ENCODE measurements at regions not wholly inside any gene's neighbourhood (a gene's known extent, or its start where the extent isn't known, plus 50 kb on each side); places are given as distances from the start of the nearest gene placed in this dataset.

DNA sequence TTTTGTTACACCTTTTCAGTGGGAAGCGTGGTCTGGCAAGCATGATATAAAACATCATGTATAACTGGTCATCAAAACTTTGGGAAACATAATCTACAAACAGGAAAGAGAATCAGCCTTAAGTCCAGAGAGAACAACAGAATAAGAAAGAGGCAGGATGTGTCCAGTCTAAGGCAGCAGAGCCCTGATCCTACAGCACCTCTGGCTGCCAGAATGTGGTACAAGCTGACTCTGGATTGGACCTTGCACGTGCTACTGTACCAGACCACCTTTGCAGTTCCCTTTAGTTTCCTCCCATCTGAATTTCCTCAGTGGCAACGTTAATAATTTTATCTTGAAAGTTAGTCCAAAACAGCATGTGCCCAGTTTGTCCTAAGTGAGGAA, 824.6 kb upstream of the IGFBP3 start:
- no peaks in the 10 kb centered on the region for H3K27me3 Mint-ChIP-seq
- DNase-seq (no peak), ATAC-seq (ENCODE audit: low read depth) (no peak)
- POLR2A ChIA-PET, result no interaction called here
- peaks cover 1% of the 10 kb centered on the region for H3K9me3 Mint-ChIP-seq
- no peaks in the 10 kb centered on the region for H3K36me3 Mint-ChIP-seq
- no peaks in the 10 kb centered on the region for H3K4me1 Mint-ChIP-seq
- no peak overlapping the region for H3K4me3 Mint-ChIP-seq
- H3K27ac Mint-ChIP-seq, result no peak overlapping the region

DNA sequence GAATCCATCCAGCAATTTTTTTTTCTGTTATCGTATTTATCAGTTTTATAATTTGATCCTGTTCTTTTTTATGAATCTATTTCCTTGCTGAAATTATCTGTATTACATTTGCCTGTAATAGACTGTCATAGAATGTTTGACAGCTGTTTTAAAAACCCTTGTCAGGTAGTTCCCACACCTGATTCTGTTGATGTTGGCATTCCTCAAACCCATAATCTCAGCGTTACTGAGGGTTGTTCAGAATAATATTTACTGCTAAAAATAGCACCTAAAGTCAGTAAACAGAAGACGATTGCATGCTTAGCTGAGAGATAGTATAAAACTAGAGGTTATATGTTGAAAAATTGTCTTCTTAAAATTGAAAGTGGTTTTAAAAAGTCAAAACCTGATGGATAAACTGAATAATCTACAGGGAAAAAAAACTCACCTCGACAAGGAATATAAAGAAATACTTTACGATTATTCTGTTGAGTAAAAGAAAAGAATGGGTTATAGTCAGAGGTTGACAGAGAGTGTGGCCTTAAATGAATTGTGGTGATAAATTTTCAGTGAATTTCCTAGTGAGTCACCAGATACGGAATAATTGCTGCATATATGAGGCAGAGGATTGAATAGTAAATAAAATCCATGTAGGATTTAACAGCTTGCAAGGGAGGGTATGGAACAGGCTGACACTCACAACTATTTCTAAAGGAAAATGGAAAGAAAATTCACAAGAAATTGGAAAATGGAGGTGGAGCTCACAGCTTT, 824.1 kb upstream of the IGFBP3 start:
- Mint-ChIP-seq H3K9me3 (peaks cover 1% of the 10 kb centered on the region), H3K4me1 (no peaks in the 10 kb centered on the region), H3K36me3 (no peaks in the 10 kb centered on the region), H3K4me3 (no peak overlapping the region), H3K27me3 (no peaks in the 10 kb centered on the region), H3K27ac (no peak overlapping the region)
- ATAC-seq (ENCODE audit: low read depth), result no peak
- POLR2A ChIA-PET, result no interaction called here
- DNase-seq, result no peak

DNA sequence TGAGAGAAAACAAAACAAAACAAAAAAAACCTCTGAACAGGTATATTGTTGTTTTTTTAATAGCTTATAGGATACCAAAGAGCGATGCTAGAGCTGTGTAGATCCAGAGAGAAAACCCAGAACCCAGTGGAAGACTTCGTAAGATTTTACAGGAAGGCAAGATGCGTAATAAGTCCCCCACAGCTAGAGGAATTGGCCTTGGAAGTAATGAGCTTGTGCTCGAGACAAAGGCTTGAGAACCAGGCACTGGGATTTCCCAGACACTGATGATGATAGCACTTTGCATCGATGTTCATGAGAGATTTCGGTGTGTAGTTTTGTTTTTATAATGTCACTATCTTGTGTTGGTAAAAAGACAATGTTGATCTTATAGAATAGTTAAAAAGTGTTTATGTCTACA, 821.5 kb upstream of the IGFBP3 start:
- H3K27ac Mint-ChIP-seq, result no peak overlapping the region
- H3K36me3 Mint-ChIP-seq, result no peaks in the 10 kb centered on the region
- no peak overlapping the region for H3K4me3 Mint-ChIP-seq
- DNase-seq (no peak), ATAC-seq (ENCODE audit: low read depth) (no peak)
- POLR2A ChIA-PET, result no interaction called here
- no peaks in the 10 kb centered on the region for H3K4me1 Mint-ChIP-seq
- no peaks in the 10 kb centered on the region for H3K27me3 Mint-ChIP-seq
- H3K9me3 Mint-ChIP-seq, result peaks cover 1% of the 10 kb centered on the region

DNA sequence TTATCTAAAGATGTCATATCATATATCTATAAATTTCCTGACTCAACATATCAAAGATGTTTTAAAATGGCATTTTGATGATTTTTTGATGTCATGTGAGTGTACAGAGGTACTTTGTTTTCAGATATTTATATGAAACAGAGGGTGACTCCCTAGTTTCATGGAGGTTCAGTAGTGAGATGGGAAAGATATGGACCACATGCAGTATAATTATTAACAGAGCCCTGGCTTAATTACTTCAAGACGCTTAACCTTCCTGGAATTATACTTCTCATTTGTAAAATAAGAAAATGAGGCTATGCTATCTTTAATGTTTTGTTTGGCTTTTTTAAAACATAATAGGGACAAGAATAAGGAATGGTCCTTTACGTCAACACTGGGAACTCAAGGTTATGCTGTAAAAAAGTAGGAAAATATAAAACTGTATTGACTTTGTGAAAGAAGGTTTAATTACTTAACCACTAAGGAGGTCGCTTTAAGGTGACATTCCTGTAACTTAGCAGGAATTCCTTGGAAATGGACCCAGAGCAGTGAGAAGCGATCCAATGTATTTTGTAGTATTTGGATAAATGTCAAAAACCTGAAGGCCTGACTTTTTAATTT, 821.0 kb upstream of the IGFBP3 start:
- Mint-ChIP-seq H3K27ac (no peak overlapping the region), H3K36me3 (no peaks in the 10 kb centered on the region), H3K4me3 (no peak overlapping the region), H3K27me3 (no peaks in the 10 kb centered on the region), H3K9me3 (peaks cover 1% of the 10 kb centered on the region), H3K4me1 (no peaks in the 10 kb centered on the region)
- DNase-seq (no peak), ATAC-seq (ENCODE audit: low read depth) (no peak)
- POLR2A ChIA-PET, result no interaction called here

DNA sequence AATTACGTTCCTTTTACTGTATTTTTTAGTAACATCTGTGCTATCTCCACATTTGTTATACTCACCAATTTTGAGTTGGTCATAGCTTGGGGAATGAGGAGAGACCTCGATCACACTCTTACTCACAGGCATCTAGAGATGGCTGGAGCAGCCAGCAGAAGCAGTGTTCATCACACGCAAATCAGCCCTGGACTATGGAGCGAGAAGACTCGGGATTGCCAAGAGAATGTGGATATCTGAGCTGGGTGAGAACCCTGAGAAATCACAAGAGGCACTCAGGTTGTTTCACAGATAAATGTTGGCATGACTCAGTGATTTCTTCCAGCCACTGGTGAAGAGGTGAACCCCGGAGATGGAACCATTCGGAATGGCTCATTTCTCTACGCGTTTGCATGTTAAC, 820.1 kb upstream of the IGFBP3 start:
- DNase-seq (no peak), ATAC-seq (ENCODE audit: low read depth) (no peak)
- Mint-ChIP-seq H3K27me3 (no peaks in the 10 kb centered on the region), H3K4me1 (no peaks in the 10 kb centered on the region), H3K36me3 (no peaks in the 10 kb centered on the region), H3K9me3 (peaks cover 1% of the 10 kb centered on the region), H3K4me3 (no peak overlapping the region), H3K27ac (no peak overlapping the region)
- POLR2A ChIA-PET, result no interaction called here

DNA sequence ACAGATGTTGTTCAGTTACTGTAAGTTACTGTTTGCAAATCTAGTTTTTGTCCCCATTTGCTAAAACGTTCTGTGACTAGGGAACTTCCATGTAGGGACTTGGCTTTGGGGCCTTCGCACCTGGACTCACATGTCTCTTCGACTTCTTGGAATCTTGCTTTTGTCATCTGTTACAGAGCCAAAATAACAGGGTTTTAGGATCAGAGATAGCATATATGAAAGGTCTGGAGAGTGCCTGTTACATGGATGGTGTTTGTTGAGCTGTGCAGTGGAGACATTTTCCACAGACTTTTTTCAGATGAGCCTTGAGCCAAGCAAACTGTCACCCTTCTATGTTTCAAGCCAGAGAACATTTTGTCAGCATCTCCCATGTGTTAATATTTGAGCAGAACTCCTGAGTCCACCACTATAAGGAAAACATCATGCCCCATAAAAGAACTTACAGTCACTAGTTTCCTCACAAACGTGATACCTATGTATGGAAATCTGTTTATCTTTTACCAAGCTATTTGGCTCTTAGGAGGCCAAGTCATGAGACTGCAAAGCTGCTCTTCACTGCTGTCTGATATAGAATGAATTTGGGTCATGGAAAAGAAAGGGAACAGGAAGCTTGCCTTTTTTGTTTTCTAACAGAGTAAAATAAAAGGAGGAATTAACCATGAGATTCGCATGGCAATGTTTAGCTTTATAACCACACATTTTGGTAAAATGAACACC, 818.6 kb upstream of the IGFBP3 start:
- no peaks in the 10 kb centered on the region for H3K4me1 Mint-ChIP-seq
- no peak for DNase-seq

DNA sequence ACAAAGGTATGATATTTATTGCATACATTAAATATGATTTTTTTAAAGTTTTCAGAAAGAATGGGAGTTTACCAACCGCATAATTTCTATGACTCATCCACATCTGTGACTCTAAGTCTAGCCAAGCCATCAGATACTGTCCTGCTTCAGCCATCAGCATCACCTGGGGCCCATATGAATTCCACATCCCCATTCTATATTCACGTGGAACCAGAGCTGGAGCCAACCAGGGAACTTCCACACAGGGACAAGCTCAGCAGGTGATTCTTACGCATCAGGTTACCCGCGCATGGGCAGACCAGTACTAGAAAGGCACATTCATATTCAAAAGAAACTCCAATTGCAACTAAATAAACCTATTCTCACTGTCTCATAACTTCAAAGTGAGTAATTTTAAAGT, 817.7 kb upstream of the IGFBP3 start:
- no peak overlapping the region for H3K27ac Mint-ChIP-seq
- H3K4me3 Mint-ChIP-seq, result no peak overlapping the region
- H3K9me3 Mint-ChIP-seq, result peaks cover 1% of the 10 kb centered on the region
- ATAC-seq (ENCODE audit: low read depth), result no peak
- no peak for DNase-seq
- POLR2A ChIA-PET, result no interaction called here
- no peaks in the 10 kb centered on the region for H3K4me1 Mint-ChIP-seq
- no peaks in the 10 kb centered on the region for H3K36me3 Mint-ChIP-seq
- no peaks in the 10 kb centered on the region for H3K27me3 Mint-ChIP-seq

More for the DNA sequence above, 818.6 kb upstream of the IGFBP3 start:
- POLR2A ChIA-PET, result no interaction called here
- H3K36me3 Mint-ChIP-seq, result no peaks in the 10 kb centered on the region
- no peak overlapping the region for H3K4me3 Mint-ChIP-seq
- ATAC-seq (ENCODE audit: low read depth), result no peak
- no peak overlapping the region for H3K27ac Mint-ChIP-seq
- no peaks in the 10 kb centered on the region for H3K27me3 Mint-ChIP-seq
- peaks cover 1% of the 10 kb centered on the region for H3K9me3 Mint-ChIP-seq

DNA sequence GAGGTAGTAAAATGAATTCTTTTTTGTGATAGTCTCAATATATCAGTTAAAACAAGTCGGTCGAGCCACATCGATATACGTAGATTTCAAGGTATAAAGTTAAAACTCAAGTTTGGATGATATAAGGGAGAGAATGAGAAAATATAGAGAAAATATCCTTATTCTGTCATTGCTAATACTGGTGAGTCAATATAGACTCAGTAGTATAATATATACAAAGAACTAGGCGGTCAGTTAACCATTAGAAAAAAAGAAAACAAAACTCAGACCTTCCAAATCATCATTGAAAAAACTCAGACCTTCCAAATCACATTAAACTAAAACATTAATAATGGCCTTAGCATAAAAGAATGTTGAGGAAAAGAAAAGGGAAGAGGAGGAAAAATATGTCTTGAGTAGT, 817.1 kb upstream of the IGFBP3 start:
- Mint-ChIP-seq H3K27me3 (no peaks in the 10 kb centered on the region), H3K4me1 (no peaks in the 10 kb centered on the region), H3K9me3 (peaks cover 1% of the 10 kb centered on the region), H3K4me3 (no peak overlapping the region), H3K27ac (no peak overlapping the region), H3K36me3 (no peaks in the 10 kb centered on the region)
- DNase-seq (no peak), ATAC-seq (ENCODE audit: low read depth) (no peak)
- POLR2A ChIA-PET, result no interaction called here

DNA sequence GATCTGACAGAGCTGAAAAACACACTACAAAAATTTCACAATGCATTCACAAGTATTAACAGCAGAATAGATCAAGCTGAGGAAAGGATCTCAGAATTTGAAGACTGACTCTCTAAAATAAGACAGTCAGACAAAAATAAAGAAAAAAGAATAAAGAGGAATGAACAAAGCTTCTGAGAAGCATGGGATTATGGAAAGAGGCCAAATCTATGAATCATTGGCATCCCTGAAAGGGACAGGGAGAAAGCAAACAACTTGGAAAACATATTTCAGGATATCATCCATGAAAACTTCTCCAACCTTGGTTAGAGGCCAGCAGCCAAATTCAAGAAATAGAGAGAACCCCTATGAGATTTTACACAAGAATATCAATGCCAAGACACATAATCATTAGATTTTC, 804.8 kb upstream of the IGFBP3 start:
- no peaks in the 10 kb centered on the region for H3K27me3 Mint-ChIP-seq
- H3K36me3 Mint-ChIP-seq, result no peaks in the 10 kb centered on the region

DNA sequence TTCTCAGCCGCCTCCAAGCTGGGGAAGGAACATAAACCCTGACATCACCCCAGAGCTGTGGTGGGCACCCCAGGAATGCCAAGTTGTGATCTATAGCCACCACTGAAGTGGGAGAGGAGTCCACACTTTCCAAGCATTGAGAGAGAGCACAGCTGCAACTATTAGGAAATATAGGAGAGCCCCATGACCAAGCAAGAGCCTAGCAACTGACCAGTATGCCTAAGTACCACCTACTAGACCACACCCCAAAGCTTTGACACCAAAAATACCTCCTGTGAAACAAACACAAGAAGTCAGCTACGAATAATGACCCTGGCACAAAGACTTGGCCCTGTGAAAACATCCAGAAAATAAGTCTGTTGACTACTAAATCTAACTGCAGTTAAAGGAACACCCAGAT, 804.1 kb upstream of the IGFBP3 start:
- no peaks in the 10 kb centered on the region for H3K4me1 Mint-ChIP-seq
- DNase-seq (no peak), ATAC-seq (ENCODE audit: low read depth) (no peak)
- POLR2A ChIA-PET, result no interaction called here
- no peaks in the 10 kb centered on the region for H3K36me3 Mint-ChIP-seq
- no peaks in the 10 kb centered on the region for H3K27me3 Mint-ChIP-seq
- peaks cover 7% of the 10 kb centered on the region for H3K9me3 Mint-ChIP-seq
- H3K27ac Mint-ChIP-seq, result no peak overlapping the region
- H3K4me3 Mint-ChIP-seq, result no peak overlapping the region

More for the DNA sequence above, 804.8 kb upstream of the IGFBP3 start:
- ATAC-seq (ENCODE audit: low read depth) (no peak), DNase-seq (no peak)
- POLR2A ChIA-PET, result no interaction called here
- H3K4me1 Mint-ChIP-seq, result no peaks in the 10 kb centered on the region
- H3K27ac Mint-ChIP-seq, result no peak overlapping the region
- H3K4me3 Mint-ChIP-seq, result no peak overlapping the region
- peaks cover 7% of the 10 kb centered on the region for H3K9me3 Mint-ChIP-seq

DNA sequence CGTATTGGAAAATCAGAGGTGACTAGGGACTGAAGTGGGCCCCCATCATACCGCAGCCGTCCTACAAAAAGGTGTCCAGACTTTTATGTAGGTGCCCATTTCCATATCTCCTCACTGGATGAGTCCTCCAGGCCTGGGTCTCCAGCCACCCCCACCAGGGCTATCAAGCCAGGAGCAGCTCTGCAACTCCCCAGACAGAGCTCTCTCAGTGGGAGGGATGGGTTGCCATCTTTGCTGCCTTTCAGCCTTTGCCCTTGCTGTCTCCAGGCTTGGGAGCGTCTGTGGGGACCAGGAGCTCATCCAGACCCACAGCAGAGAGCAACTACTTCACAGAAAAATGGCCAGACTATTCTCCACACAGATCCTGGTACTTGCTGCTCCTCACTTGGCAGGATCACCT, 802.7 kb upstream of the IGFBP3 start:
- Mint-ChIP-seq H3K9me3 (peaks cover 6% of the 10 kb centered on the region), H3K36me3 (no peaks in the 10 kb centered on the region), H3K27me3 (no peaks in the 10 kb centered on the region), H3K4me3 (no peak overlapping the region), H3K4me1 (no peaks in the 10 kb centered on the region), H3K27ac (no peak overlapping the region)
- ATAC-seq (ENCODE audit: low read depth) (no peak), DNase-seq (no peak)
- POLR2A ChIA-PET, result no interaction called here

DNA sequence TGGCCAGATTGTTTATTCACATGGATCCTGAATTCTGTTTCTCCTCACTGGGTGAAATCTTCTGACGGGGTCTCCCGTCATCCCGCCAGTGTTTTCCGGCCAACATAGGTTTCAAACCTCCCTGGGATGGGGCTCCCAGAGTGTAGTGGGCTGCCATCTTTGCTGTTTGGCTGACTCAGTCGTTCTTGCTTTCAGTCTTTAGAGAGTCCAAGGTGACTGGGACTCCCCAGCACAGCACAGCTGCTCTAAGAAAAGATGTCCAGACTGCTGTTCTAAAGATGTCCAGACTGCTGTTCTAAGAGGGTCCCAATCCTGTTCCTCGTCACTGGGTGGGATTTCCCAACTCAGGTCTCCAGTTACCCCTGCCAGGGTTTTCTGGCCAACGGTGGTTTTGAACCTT, 801.9 kb upstream of the IGFBP3 start:
- POLR2A ChIA-PET, result no interaction called here

DNA sequence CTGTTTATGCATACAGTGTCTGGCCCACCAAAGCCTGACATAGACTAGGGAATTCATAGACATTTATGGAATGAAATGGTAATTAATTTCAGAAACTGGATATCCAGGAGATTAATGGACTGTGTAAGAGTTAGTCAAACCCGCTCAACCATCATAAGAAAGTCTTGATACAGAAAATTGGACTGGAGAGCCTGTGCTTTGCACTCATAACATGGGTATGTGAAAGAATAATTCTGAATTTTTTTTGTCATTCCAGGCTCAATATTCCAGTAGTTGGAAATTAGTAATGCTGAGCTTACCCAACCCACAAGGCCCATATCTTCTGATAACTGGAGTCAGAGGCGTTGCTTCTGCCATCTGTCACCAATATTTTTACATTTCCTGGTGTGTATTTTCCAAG, 799.7 kb upstream of the IGFBP3 start:
- Mint-ChIP-seq H3K27ac (no peak overlapping the region), H3K4me1 (no peaks in the 10 kb centered on the region), H3K36me3 (no peaks in the 10 kb centered on the region), H3K27me3 (no peaks in the 10 kb centered on the region), H3K4me3 (no peak overlapping the region), H3K9me3 (no peaks in the 10 kb centered on the region)
- POLR2A ChIA-PET, result no interaction called here
- DNase-seq, result no peak
- no peak for ATAC-seq (ENCODE audit: low read depth)

More for the DNA sequence above, 801.9 kb upstream of the IGFBP3 start:
- Mint-ChIP-seq H3K27ac (no peak overlapping the region), H3K9me3 (peaks cover 4% of the 10 kb centered on the region), H3K36me3 (no peaks in the 10 kb centered on the region), H3K4me3 (no peak overlapping the region), H3K4me1 (no peaks in the 10 kb centered on the region), H3K27me3 (no peaks in the 10 kb centered on the region)
- ATAC-seq (ENCODE audit: low read depth), result no peak
- DNase-seq, result no peak

DNA sequence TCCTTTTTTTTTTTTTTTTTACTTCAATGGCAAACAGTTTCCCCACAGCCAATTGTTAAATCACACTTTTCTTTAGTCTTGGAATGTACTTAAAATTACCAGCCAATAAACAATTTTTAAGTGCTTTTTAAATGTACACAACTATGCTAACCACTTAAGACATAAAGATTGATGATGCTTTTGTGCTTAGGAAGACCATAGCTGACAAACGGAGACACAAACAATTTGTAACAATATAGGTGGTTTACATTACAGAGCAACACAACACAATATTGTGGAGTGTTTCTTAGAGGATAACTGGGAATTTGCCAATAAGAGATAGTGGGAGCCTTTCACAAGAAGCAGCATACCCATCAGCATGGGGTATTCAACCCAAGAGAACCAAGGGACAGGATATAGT, 798.5 kb upstream of the IGFBP3 start:
- ATAC-seq (ENCODE audit: low read depth) (no peak), DNase-seq (no peak)
- Mint-ChIP-seq H3K27me3 (no peaks in the 10 kb centered on the region), H3K36me3 (no peaks in the 10 kb centered on the region), H3K4me1 (no peaks in the 10 kb centered on the region), H3K27ac (no peak overlapping the region), H3K4me3 (no peak overlapping the region), H3K9me3 (no peaks in the 10 kb centered on the region)
- POLR2A ChIA-PET, result interaction anchor here (0.7 kb wide), 1 partner anchor 1764 kb away, joined by 4 read pairs; no protein-coding TSS in a partner anchor
